SK-N-MC (cell line): ENCODE measurements at regions not wholly inside any gene's neighbourhood (a gene's known extent, or its start where the extent isn't known, plus 50 kb on each side); places are given as distances from the start of the nearest gene placed in this dataset.

Experiments
- DNase-seq: peaks from one replicate; pipeline ENCODE4 v3.0.0-alpha.2; 2011; ENCODE audit warnings: low read depth, low spot score
- H3K27ac ChIP-seq: fragments of 200-600 bp; sonication (generic); 2 replicates; pipeline ENCODE4 v1.5.1; 2016; ENCODE audit warnings: mixed run types
- H3K36me3 ChIP-seq: fragments of 200-600 bp; sonication (generic); 2 replicates; pipeline ENCODE4 v1.6.1; 2017; ENCODE audit warnings: antibody characterized with exemption, low read length, mixed read lengths; ENCODE audit not compliant: insufficient read depth
- H3K4me3 ChIP-seq: fragments of 200-600 bp; sonication (generic); 2 replicates; pipeline ENCODE4 v1.5.1; 2016
- H3K9ac ChIP-seq: fragments of 200-600 bp; sonication (generic); 2 replicates; pipeline ENCODE4 v1.8.0; 2017; ENCODE audit warnings: mixed run types, mixed read lengths; ENCODE audit not compliant: insufficient read length
- H3K9me3 ChIP-seq: fragments of 200-600 bp; sonication (generic); 2 replicates; pipeline ENCODE4 v1.6.1; 2017; ENCODE audit warnings: low read depth, mild to moderate bottlenecking, antibody characterized with exemption, low read length, moderate library complexity, mixed read lengths
- EZH2 ChIP-seq: fragments of 200-600 bp; sonication (generic); IDR thresholded peaks from one replicate; pipeline ENCODE4 v1.6.1; 2017; ENCODE audit warnings: antibody characterized with exemption
- FOXP2 ChIP-seq: optimal IDR thresholded peaks from 2 replicates; pipeline ENCODE3; 2011; ENCODE audit warnings: mild to moderate bottlenecking, moderate library complexity; ENCODE audit not compliant: insufficient read depth; ENCODE audit errors: extremely low read length, control extremely low read depth
- POLR2AphosphoS5 ChIP-seq: IDR thresholded peaks from 2 replicates; pipeline ENCODE4 v1.6.1; 2012; ENCODE audit warnings: mild to moderate bottlenecking, low read depth, low read length, borderline replicate concordance

GRCh38 chr1:196094821-196095220 lies 513.4 kb downstream of the KCNT2 start:
- Histone ChIP-seq H3K4me3 (no peak overlapping the region), H3K36me3 (no peaks in the 10 kb centered on the region), H3K27ac (no peak overlapping the region), H3K9ac (no peak overlapping the region), H3K9me3 (no peaks in the 10 kb centered on the region)
- TF ChIP-seq POLR2AphosphoS5 (no peak), EZH2 (no peak), FOXP2 (no peak)
- no peak for DNase-seq

- Histone ChIP-seq H3K9me3 (no peaks in the 10 kb centered on the region), H3K27ac (no peak overlapping the region), H3K9ac (no peak overlapping the region), H3K36me3 (no peaks in the 10 kb centered on the region), H3K4me3 (no peak overlapping the region)
- TF ChIP-seq POLR2AphosphoS5 (no peak), EZH2 (no peak), FOXP2 (no peak)
- DNase-seq, result no peak
These were observed 516.7 kb downstream of the KCNT2 start for GRCh38 chr1:196091397-196092135.

- no peak overlapping the region for H3K27ac ChIP-seq
- no peaks in the 10 kb centered on the region for H3K36me3 ChIP-seq
- TF ChIP-seq FOXP2, result no peak
- TF ChIP-seq POLR2AphosphoS5, result no peak
- TF ChIP-seq EZH2, result no peak
- no peak for DNase-seq
- no peak overlapping the region for H3K9ac ChIP-seq
- H3K9me3 ChIP-seq, result no peaks in the 10 kb centered on the region
- H3K4me3 ChIP-seq, result no peak overlapping the region
These were observed 518.0 kb downstream of the KCNT2 start for GRCh38 chr1:196090226-196090625.

GRCh38 chr1:196088541-196088940 lies 519.7 kb downstream of the KCNT2 start:
- no peak overlapping the region for H3K9ac ChIP-seq
- DNase-seq, result no peak
- no peak for TF ChIP-seq POLR2AphosphoS5
- no peak for TF ChIP-seq EZH2
- TF ChIP-seq FOXP2, result no peak
- no peak overlapping the region for H3K27ac ChIP-seq
- no peaks in the 10 kb centered on the region for H3K9me3 ChIP-seq
- no peak overlapping the region for H3K4me3 ChIP-seq
- H3K36me3 ChIP-seq, result no peaks in the 10 kb centered on the region

- no peak for DNase-seq
These were observed 529.5 kb downstream of the KCNT2 start for GRCh38 chr1:196078691-196079090.

GRCh38 chr1:196075621-196076020 lies 532.6 kb downstream of the KCNT2 start:
- Histone ChIP-seq H3K9me3 (no peaks in the 10 kb centered on the region), H3K9ac (no peak overlapping the region), H3K27ac (no peak overlapping the region), H3K36me3 (no peaks in the 10 kb centered on the region), H3K4me3 (no peak overlapping the region)
- no peak for DNase-seq
- no peak for TF ChIP-seq EZH2
- TF ChIP-seq POLR2AphosphoS5, result no peak
- no peak for TF ChIP-seq FOXP2

More at GRCh38 chr1:196078691-196079090, 529.5 kb downstream of the KCNT2 start:
- no peak overlapping the region for H3K9ac ChIP-seq
- H3K36me3 ChIP-seq, result no peaks in the 10 kb centered on the region
- no peaks in the 10 kb centered on the region for H3K9me3 ChIP-seq
- no peak overlapping the region for H3K4me3 ChIP-seq
- TF ChIP-seq POLR2AphosphoS5 (no peak), EZH2 (no peak), FOXP2 (no peak)
- no peak overlapping the region for H3K27ac ChIP-seq

- H3K4me3 ChIP-seq, result no peak overlapping the region
- no peak for DNase-seq
- TF ChIP-seq EZH2, result no peak
- TF ChIP-seq POLR2AphosphoS5, result no peak
- no peak for TF ChIP-seq FOXP2
- H3K27ac ChIP-seq, result no peak overlapping the region
- H3K36me3 ChIP-seq, result no peaks in the 10 kb centered on the region
- no peaks in the 10 kb centered on the region for H3K9me3 ChIP-seq
- H3K9ac ChIP-seq, result no peak overlapping the region
These were observed 534.1 kb downstream of the KCNT2 start for GRCh38 chr1:196074182-196074581.

- no peak overlapping the region for H3K9ac ChIP-seq
- no peak for TF ChIP-seq FOXP2
- no peak for TF ChIP-seq EZH2
- no peak for TF ChIP-seq POLR2AphosphoS5
- no peak overlapping the region for H3K4me3 ChIP-seq
- no peak for DNase-seq
- no peaks in the 10 kb centered on the region for H3K36me3 ChIP-seq
- no peak overlapping the region for H3K27ac ChIP-seq
- H3K9me3 ChIP-seq, result no peaks in the 10 kb centered on the region
These were observed 536.8 kb downstream of the KCNT2 start for GRCh38 chr1:196071447-196071846.

GRCh38 chr1:196070940-196071339 lies 537.3 kb downstream of the KCNT2 start:
- no peak overlapping the region for H3K9ac ChIP-seq
- DNase-seq, result no peak
- no peak overlapping the region for H3K4me3 ChIP-seq
- H3K9me3 ChIP-seq, result no peaks in the 10 kb centered on the region
- no peak overlapping the region for H3K27ac ChIP-seq
- H3K36me3 ChIP-seq, result no peaks in the 10 kb centered on the region
- no peak for TF ChIP-seq EZH2
- no peak for TF ChIP-seq FOXP2
- no peak for TF ChIP-seq POLR2AphosphoS5

GRCh38 chr1:196063952-196064351 lies 544.3 kb downstream of the KCNT2 start:
- TF ChIP-seq EZH2 (no peak), POLR2AphosphoS5 (no peak), FOXP2 (no peak)
- peak overlapping the region; percentile 17; the same call in 1 of the 2 replicates for H3K27ac ChIP-seq

More at GRCh38 chr1:196063952-196064351, 544.3 kb downstream of the KCNT2 start:
- no peak overlapping the region for H3K4me3 ChIP-seq
- no peaks in the 10 kb centered on the region for H3K9me3 ChIP-seq
- no peak for DNase-seq
- no peaks in the 10 kb centered on the region for H3K36me3 ChIP-seq
- no peak overlapping the region for H3K9ac ChIP-seq
